ENCODE measurements at regions not wholly inside any gene's neighbourhood (a gene's known extent, or its start where the extent isn't known, plus 50 kb on each side); places are given as distances from the start of the nearest gene placed in this dataset.

DNA sequence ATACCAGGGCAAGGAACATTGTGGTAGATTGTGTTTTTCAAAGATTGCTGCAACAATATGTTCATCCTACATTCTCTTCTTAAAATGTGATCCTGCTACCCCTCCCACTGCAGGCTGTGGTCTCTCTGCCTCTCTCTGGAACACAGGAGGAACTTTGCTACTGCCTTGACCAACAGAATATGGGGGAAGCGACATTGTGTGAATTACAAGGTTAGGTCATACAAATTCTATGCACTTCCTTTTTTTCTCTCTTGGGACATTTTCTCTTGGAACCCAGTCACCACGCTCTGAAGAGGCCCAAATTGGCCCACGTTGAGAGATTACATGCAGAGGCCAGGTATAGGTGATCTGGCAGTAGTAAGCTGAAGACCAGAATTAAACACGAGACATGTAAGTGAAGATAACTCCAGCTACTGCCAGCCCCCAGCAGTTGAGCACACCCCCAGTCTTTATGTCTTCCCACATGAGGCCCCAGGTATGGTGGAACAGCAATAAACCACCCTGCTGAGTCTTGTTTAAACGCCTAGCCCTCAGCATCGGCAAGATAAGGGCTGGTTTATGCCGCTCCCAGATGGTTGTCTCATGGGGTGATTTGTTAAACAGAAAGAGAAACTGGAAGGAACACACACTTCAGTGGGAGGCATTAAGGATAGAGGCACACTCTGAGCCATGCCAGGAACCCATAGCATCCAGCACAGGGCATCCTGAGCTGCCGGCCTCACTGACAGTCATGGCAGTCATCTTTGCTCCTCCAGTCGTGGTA, 59.9 kb downstream of the FAM43A start:
- Mint-ChIP-seq H3K9me3 (no peaks in the 10 kb centered on the region), H3K27ac (no peak overlapping the region; a peak in 1 of 7 replicates), H3K4me1 (peaks cover 50 to 59% of the 10 kb centered on the region in 2 experiments), H3K27me3 (ENCODE audit: low read depth) (peaks cover 9% of the 10 kb centered on the region), H3K4me3 (no peak overlapping the region), H3K36me3 (ENCODE audit: insufficient read depth in 1 of 3, low read depth in 3 of 3) (no peaks in the 10 kb centered on the region; a peak in 1 of 7 replicates)
- H3K9me3 ChIP-seq (ENCODE audit: control insufficient read depth, low read depth, low read length), result no peaks in the 10 kb centered on the region
- H3K23ac ChIP-seq (ENCODE audit: insufficient read length, low read depth, low read length), result no peak overlapping the region
- H2BK5ac ChIP-seq (ENCODE audit: insufficient read length, low read length), result no peak overlapping the region
- peaks cover 18% of the 10 kb centered on the region; the same call in 1 of the 2 replicates for H3K4me1 ChIP-seq (ENCODE audit: insufficient read depth, low read length)
- no peak overlapping the region for H3K56ac ChIP-seq (ENCODE audit: insufficient read length, low read depth, low read length)
- no peak overlapping the region for H2AK5ac ChIP-seq (ENCODE audit: insufficient read length, low read length)
- no peaks in the 10 kb centered on the region for H4K20me1 ChIP-seq (ENCODE audit: control insufficient read depth, insufficient read depth, insufficient read length)
- H3K79me1 ChIP-seq (ENCODE audit: insufficient read depth, low read depth, low read length, poor library complexity, severe bottlenecking), result no peaks in the 10 kb centered on the region
- no peak overlapping the region for H3K18ac ChIP-seq (ENCODE audit: insufficient read length, low read depth, low read length)
- DNase-seq, result no peak
- TF ChIP-seq, protein P1, sequence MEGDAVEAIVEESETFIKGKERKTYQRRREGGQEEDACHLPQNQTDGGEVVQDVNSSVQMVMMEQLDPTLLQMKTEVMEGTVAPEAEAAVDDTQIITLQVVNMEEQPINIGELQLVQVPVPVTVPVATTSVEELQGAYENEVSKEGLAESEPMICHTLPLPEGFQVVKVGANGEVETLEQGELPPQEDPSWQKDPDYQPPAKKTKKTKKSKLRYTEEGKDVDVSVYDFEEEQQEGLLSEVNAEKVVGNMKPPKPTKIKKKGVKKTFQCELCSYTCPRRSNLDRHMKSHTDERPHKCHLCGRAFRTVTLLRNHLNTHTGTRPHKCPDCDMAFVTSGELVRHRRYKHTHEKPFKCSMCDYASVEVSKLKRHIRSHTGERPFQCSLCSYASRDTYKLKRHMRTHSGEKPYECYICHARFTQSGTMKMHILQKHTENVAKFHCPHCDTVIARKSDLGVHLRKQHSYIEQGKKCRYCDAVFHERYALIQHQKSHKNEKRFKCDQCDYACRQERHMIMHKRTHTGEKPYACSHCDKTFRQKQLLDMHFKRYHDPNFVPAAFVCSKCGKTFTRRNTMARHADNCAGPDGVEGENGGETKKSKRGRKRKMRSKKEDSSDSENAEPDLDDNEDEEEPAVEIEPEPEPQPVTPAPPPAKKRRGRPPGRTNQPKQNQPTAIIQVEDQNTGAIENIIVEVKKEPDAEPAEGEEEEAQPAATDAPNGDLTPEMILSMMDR (conservative IDR thresholded peaks at IDR 0.05), result no peak
- H2BK12ac ChIP-seq (ENCODE audit: insufficient read length, low read depth, low read length), result no peak overlapping the region
- no peak overlapping the region for H2BK20ac ChIP-seq (ENCODE audit: low read depth, low read length, poor library complexity, severe bottlenecking)
- no peak overlapping the region for H4K91ac ChIP-seq (ENCODE audit: insufficient read length, low read depth, low read length)
- no peak overlapping the region for H2AFZ ChIP-seq (ENCODE audit: low read length)
- H2BK15ac ChIP-seq (ENCODE audit: low read depth, low read length), result no peak overlapping the region
- H2BK120ac ChIP-seq (ENCODE audit: low read depth, low read length, poor library complexity, severe bottlenecking), result no peak overlapping the region
- no peak overlapping the region for H3T11ph ChIP-seq (ENCODE audit: low read length)
- H3K79me2 ChIP-seq (ENCODE audit: insufficient read depth, low read length), result no peaks in the 10 kb centered on the region
- H3K27ac ChIP-seq (ENCODE audit: insufficient read length, low read depth, low read length), result no peak overlapping the region
- no peak overlapping the region for H3K4me2 ChIP-seq (ENCODE audit: insufficient read depth, insufficient read length, low read length)
- no peak overlapping the region for H3K4ac ChIP-seq (ENCODE audit: low read depth, low read length)
- no peaks in the 10 kb centered on the region for H3K23me2 ChIP-seq (ENCODE audit: insufficient read length, low read depth, low read length, poor library complexity, severe bottlenecking)
- H3K9ac ChIP-seq (ENCODE audit: extremely low read depth, insufficient read length, low read length), result no peak overlapping the region
- H4K5ac ChIP-seq (ENCODE audit: insufficient read length, low read depth, low read length), result no peak overlapping the region
- H3K14ac ChIP-seq (ENCODE audit: insufficient read depth, low read length), result no peak overlapping the region
- H3K27me3 ChIP-seq (ENCODE audit: insufficient read depth, low read length), result no peaks in the 10 kb centered on the region
- WGBS (ENCODE audit: extremely low coverage, insufficient read length, low lambda C conversion rate), result no CpG with 5 or more reads among the region's 9 CpGs
- no peak overlapping the region for H4K8ac ChIP-seq (replicated peaks; ENCODE audit: insufficient read length, low read depth, low read length)
